WTC11 (cell line): ENCODE measurements at regions not wholly inside any gene's neighbourhood (a gene's known extent, or its start where the extent isn't known, plus 50 kb on each side); places are given as distances from the start of the nearest gene placed in this dataset.

Source experiments
- ATAC-seq: fragments of 200-7000 bp; cut with Tn5 transposase; 2 replicates; pipeline ENCODE4 v1.10.0; 2021; ENCODE audit warnings: mild to moderate bottlenecking, moderate library complexity
- CTCF ChIA-PET: fragments of 300-600 bp; sonication (Branson Sonifier 250); formaldehyde crosslinking; loops from one replicate; lab custom pipeline; 2021; ENCODE audit warnings: antibody characterized with exemption; lab: Charles Lee
- POLR2A ChIA-PET: fragments of 350-600 bp; sonication (Branson Sonifier 250); formaldehyde crosslinking; loops from one replicate; lab custom pipeline; 2021; ENCODE audit warnings: antibody characterized with exemption; lab: Charles Lee
- DNase-seq: peaks from one replicate; pipeline ENCODE4 v3.0.0; 2021; ENCODE audit warnings: low spot score
- H3K27ac Mint-ChIP-seq: 2 replicates; pipeline ENCODE4 v1.8.0; 2021; ENCODE audit warnings: mixed read lengths
- H3K27me3 Mint-ChIP-seq: 2 replicates; pipeline ENCODE4 v1.8.0; 2021; ENCODE audit warnings: low read depth, mild to moderate bottlenecking, moderate library complexity, mixed read lengths
- H3K36me3 Mint-ChIP-seq: 2 replicates; pipeline ENCODE4 v1.8.0; 2021; ENCODE audit warnings: mixed read lengths
- H3K4me1 Mint-ChIP-seq: 2 replicates; pipeline ENCODE4 v1.8.0; 2022; ENCODE audit warnings: mixed read lengths
- H3K4me3 Mint-ChIP-seq: 2 replicates; pipeline ENCODE4 v1.8.0; 2021; ENCODE audit warnings: mild to moderate bottlenecking, moderate library complexity, mixed read lengths
- H3K9me3 Mint-ChIP-seq: 2 replicates; pipeline ENCODE4 v1.8.0; 2021; ENCODE audit warnings: mixed read lengths
- ARID4B ChIP-seq: sonication (generic); formaldehyde crosslinking; IDR thresholded peaks from 2 replicates; pipeline ENCODE4 v1.8.0; 2023; ENCODE audit warnings: missing genetic modification reagents, mild to moderate bottlenecking, borderline replicate concordance
- ATF3 ChIP-seq: sonication (generic); formaldehyde crosslinking; conservative IDR thresholded peaks from 2 replicates; pipeline ENCODE4 v1.8.1; 2022; ENCODE audit warnings: mild to moderate bottlenecking, missing genetic modification reagents
- CREB1 ChIP-seq: sonication (generic); formaldehyde crosslinking; IDR thresholded peaks from 2 replicates; pipeline ENCODE4 v1.8.0; 2023; ENCODE audit warnings: mild to moderate bottlenecking, missing genetic modification reagents
- ERG ChIP-seq: fragments of 250-450 bp; sonication (Bioruptor Pico); IDR thresholded peaks from 2 replicates; pipeline ENCODE4 v1.8.0; 2021; ENCODE audit warnings: mild to moderate bottlenecking
- FOXP4 ChIP-seq: sonication (generic); formaldehyde crosslinking; IDR thresholded peaks from 2 replicates; pipeline ENCODE4 v1.8.0; 2022; ENCODE audit warnings: mild to moderate bottlenecking, missing genetic modification reagents
- JUN ChIP-seq: sonication (generic); formaldehyde crosslinking; IDR thresholded peaks from 2 replicates; pipeline ENCODE4 v1.8.0; 2023; ENCODE audit warnings: mild to moderate bottlenecking, missing genetic modification reagents
- NR3C1 ChIP-seq: sonication (generic); formaldehyde crosslinking; conservative IDR thresholded peaks from 2 replicates; pipeline ENCODE4 v1.8.1; 2023; ENCODE audit warnings: low read depth, mild to moderate bottlenecking, missing genetic modification reagents
- PRRX2 ChIP-seq: fragments of 250-450 bp; sonication (Bioruptor Pico); IDR thresholded peaks from 2 replicates; pipeline ENCODE4 v1.8.0; 2021; ENCODE audit warnings: mild to moderate bottlenecking
- SOX15 ChIP-seq: fragments of 250-450 bp; sonication (Bioruptor Pico); IDR thresholded peaks from 2 replicates; pipeline ENCODE4 v1.9.0; 2021; ENCODE audit warnings: mild to moderate bottlenecking
- USF1 ChIP-seq: sonication (generic); formaldehyde crosslinking; IDR thresholded peaks from 2 replicates; pipeline ENCODE4 v1.8.0; 2022; ENCODE audit warnings: mild to moderate bottlenecking, missing genetic modification reagents
- ZBTB21 ChIP-seq: sonication (generic); formaldehyde crosslinking; IDR thresholded peaks from 2 replicates; pipeline ENCODE4 v1.8.1; 2023; ENCODE audit warnings: mild to moderate bottlenecking, missing genetic modification reagents, borderline replicate concordance
- ZMAT4 ChIP-seq: fragments of 250-450 bp; sonication (Bioruptor Pico); IDR thresholded peaks from 2 replicates; pipeline ENCODE4 v1.9.0; 2021; ENCODE audit warnings: mild to moderate bottlenecking
- ZNF263 ChIP-seq: sonication (generic); formaldehyde crosslinking; IDR thresholded peaks from 2 replicates; pipeline ENCODE4 v1.8.1; 2022; ENCODE audit warnings: low read depth, mild to moderate bottlenecking, moderate library complexity, missing genetic modification reagents
- ZNF396 ChIP-seq: fragments of 250-450 bp; sonication (Bioruptor Pico); IDR thresholded peaks from 2 replicates; pipeline ENCODE4 v1.8.0; 2021; ENCODE audit warnings: mild to moderate bottlenecking, moderate library complexity, borderline replicate concordance
- TF ChIP-seq, protein P1 (sequence below): fragments of 250-450 bp; sonication (Bioruptor Pico); IDR thresholded peaks from 2 replicates; pipeline ENCODE4 v2.1.2; 2022; ENCODE audit warnings: mild to moderate bottlenecking, moderate library complexity
- TF ChIP-seq, protein P2 (sequence below): fragments of 250-450 bp; sonication (Bioruptor Pico); IDR thresholded peaks from 2 replicates; pipeline ENCODE4 v1.9.0; 2021; ENCODE audit warnings: mild to moderate bottlenecking, borderline replicate concordance
- TF ChIP-seq, protein P3 (sequence below): fragments of 250-450 bp; sonication (Bioruptor Pico); conservative IDR thresholded peaks from 2 replicates; pipeline ENCODE4 v1.9.0; 2021; ENCODE audit warnings: mild to moderate bottlenecking

GRCh38 chr20:37627767-37628130, 66.1 kb upstream of the CTNNBL1 start (continued):
- TF ChIP-seq JUN (CRISPR knock-in tag) (no peak), CREB1 (CRISPR knock-in tag) (no peak), ERG (no peak), ZBTB21 (CRISPR knock-in tag) (no peak)

DNA sequence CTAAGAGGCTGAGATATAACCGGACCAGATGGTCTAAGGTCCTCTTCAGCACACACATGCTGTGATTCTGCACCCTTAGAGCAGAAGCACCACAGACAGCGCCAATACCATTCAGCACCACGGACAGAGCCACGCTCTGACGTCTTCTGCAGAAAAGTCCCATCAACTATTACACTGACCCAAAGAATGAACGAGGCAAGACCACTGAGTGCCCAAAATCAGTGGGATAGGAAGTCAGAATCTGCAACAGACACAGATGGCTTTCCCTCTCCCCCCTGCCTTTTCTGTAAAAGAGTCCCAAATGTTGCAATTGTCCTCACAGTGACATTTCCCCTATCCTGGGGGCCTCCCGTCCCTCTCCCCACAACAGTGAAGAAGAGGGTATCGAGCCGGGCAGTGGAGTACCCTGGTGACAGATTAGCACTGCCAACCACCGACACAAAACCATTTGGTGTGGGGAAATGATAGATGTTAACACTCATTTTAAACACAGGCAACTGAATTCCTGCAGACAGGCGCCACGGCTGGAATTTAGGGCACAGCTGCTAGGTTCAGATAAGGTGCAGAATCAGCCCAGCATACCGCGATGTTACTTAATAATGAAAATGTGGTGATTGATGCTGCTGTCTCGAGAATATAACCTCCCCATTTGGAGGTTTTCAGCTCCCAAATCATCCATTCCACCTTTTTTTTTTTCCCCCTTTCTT, 66.6 kb upstream of the CTNNBL1 start:
- ChIA-PET POLR2A (no interaction called here), CTCF (interaction anchor here (1.0 kb wide), 1 partner anchor 63 kb away, joined by 4 read pairs; no protein-coding TSS in a partner anchor)
- peaks cover 19% of the 10 kb centered on the region for H3K27me3 Mint-ChIP-seq
- H3K36me3 Mint-ChIP-seq: no peaks in the 10 kb centered on the region
- H3K4me3 Mint-ChIP-seq: no peak overlapping the region
- 0 out of 2 replicates have a peak, but pooled peaks cover 2% of the 10 kb centered on the region for H3K9me3 Mint-ChIP-seq
- ATAC-seq: peak; percentile 80
- no peak overlapping the region for H3K27ac Mint-ChIP-seq
- peaks cover 4% of the 10 kb centered on the region for H3K4me1 Mint-ChIP-seq
- DNase-seq: peak; percentile 78
- TF ChIP-seq ZMAT4 (CRISPR knock-in tag) (no peak), ARID4B (CRISPR knock-in tag) (peak; percentile 99), ATF3 (0 out of 2 replicates have a peak, but pooled peaks have one; percentile 38), USF1 (peak; percentile 88), ZNF263 (CRISPR knock-in tag) (peak; percentile 42; the same call in 1 of the 2 replicates), NR3C1 (0 out of 2 replicates have a peak, but pooled peaks have one; percentile 70), PRRX2 (no peak), FOXP4 (peak; percentile 99), SOX15 (CRISPR knock-in tag) (no peak), ZNF396 (CRISPR knock-in tag) (peak; percentile 76; the same call in 1 of the 2 replicates)
- TF ChIP-seq, protein P1, sequence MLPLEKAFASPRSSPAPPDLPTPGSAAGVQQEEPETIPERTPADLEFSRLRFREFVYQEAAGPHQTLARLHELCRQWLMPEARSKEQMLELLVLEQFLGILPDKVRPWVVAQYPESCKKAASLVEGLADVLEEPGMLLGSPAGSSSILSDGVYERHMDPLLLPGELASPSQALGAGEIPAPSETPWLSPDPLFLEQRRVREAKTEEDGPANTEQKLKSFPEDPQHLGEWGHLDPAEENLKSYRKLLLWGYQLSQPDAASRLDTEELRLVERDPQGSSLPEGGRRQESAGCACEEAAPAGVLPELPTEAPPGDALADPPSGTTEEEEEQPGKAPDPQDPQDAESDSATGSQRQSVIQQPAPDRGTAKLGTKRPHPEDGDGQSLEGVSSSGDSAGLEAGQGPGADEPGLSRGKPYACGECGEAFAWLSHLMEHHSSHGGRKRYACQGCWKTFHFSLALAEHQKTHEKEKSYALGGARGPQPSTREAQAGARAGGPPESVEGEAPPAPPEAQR: peak; percentile 83; the same call in 1 of the 2 replicates
- TF ChIP-seq, protein P2, sequence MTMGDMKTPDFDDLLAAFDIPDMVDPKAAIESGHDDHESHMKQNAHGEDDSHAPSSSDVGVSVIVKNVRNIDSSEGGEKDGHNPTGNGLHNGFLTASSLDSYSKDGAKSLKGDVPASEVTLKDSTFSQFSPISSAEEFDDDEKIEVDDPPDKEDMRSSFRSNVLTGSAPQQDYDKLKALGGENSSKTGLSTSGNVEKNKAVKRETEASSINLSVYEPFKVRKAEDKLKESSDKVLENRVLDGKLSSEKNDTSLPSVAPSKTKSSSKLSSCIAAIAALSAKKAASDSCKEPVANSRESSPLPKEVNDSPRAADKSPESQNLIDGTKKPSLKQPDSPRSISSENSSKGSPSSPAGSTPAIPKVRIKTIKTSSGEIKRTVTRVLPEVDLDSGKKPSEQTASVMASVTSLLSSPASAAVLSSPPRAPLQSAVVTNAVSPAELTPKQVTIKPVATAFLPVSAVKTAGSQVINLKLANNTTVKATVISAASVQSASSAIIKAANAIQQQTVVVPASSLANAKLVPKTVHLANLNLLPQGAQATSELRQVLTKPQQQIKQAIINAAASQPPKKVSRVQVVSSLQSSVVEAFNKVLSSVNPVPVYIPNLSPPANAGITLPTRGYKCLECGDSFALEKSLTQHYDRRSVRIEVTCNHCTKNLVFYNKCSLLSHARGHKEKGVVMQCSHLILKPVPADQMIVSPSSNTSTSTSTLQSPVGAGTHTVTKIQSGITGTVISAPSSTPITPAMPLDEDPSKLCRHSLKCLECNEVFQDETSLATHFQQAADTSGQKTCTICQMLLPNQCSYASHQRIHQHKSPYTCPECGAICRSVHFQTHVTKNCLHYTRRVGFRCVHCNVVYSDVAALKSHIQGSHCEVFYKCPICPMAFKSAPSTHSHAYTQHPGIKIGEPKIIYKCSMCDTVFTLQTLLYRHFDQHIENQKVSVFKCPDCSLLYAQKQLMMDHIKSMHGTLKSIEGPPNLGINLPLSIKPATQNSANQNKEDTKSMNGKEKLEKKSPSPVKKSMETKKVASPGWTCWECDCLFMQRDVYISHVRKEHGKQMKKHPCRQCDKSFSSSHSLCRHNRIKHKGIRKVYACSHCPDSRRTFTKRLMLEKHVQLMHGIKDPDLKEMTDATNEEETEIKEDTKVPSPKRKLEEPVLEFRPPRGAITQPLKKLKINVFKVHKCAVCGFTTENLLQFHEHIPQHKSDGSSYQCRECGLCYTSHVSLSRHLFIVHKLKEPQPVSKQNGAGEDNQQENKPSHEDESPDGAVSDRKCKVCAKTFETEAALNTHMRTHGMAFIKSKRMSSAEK (CRISPR knock-in tag): no peak
- TF ChIP-seq, protein P3, sequence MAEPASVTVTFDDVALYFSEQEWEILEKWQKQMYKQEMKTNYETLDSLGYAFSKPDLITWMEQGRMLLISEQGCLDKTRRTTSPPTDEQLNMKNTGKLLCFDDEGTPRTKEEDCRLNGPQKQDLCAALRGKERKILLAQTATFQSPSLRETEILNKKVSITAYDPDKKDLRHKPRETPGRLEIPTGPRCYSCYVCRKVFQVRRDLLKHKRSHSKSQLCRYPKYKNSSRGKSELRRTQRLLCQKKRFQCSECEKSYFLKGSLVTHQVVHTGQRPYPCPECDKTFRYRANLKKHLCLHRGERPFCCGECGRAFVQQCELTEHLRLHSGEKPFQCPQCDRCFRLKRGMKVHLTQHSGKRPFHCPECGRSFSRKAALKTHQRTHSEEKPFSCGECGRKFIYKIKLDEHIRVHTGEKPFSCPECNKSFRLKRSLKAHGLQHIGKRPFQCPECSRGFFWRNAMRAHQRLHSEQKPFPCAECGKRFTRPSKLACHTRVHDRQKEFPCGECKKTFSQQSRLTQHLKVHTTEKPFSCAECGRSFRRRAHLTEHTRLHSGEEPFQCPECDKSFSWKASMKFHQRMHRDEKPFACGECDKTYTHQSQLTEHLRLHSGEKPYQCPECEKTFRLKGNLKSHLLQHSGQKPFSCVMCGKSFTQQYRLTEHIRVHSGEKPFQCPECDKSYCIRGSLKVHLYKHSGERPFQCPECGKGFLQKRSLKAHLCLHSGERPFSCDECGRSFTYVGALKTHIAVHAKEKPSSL (CRISPR knock-in tag): no peak
